Fibroblast of lung (primary cell): ENCODE measurements at regions not wholly inside any gene's neighbourhood (a gene's known extent, or its start where the extent isn't known, plus 50 kb on each side); places are given as distances from the start of the nearest gene placed in this dataset.

Experiments
- CTCF ChIP-seq, 2 donors: IDR thresholded peaks in 1 of 2; conservative IDR thresholded peaks in 1 of 2; 1 replicate in 1 of 2; 2 replicates in 1 of 2; pipeline ENCODE4 v1.5.1; 2011 to 2012; ENCODE audit warnings: low read length in 2 of 2, control low read depth in 1 of 2, inconsistent platforms in 1 of 2, low read depth in 1 of 2, mild to moderate bottlenecking in 1 of 2
- EZH2 ChIP-seq: IDR thresholded peaks from 2 replicates; pipeline ENCODE4 v1.5.1; 2012; ENCODE audit warnings: low read length, control low read depth, mild to moderate bottlenecking; ENCODE audit errors: missing control alignments

GRCh38 chr4:180538384-180539057 lies 1704.7 kb upstream of the TENM3 start:
- TF ChIP-seq CTCF (conservative IDR thresholded peaks at IDR 0.05 in 1 of 2, IDR thresholded peaks at IDR 0.05 in 1 of 2; ENCODE audit: low read depth in 1 of 2, low read length in 2 of 2) (no peak), EZH2 (no peak)
